ENCODE measurements at regions not wholly inside any gene's neighbourhood (a gene's known extent, or its start where the extent isn't known, plus 50 kb on each side); places are given as distances from the start of the nearest gene placed in this dataset.

- intact Hi-C loops (cut with DNase I), result no loop called here
Observed at GRCh38 chr6:144885817-144886216, 600.7 kb downstream of the UTRN start.

DNA sequence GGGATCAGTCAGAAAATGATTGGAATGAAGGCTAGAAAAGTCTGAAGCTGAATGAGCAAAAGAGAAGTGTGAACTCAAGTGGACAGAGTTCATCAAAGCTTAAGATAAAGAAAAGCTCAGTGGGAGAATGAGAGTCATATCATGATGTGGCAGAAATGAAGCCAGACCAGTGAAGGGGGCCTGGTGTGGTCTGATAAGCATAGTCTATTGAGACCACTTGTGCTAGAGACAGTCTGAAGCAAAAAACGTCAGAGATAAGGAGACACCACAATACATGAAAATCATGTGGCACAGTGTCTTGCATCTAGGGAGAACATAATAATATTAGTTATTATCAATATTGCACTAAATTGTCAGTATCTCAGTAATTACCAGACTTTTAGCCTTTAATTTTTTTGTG lies 601.5 kb downstream of the UTRN start:
- H3K36me3 ChIP-seq, result no peaks in the 10 kb centered on the region
- ATAC-seq (no peak), DNase-seq (no peak)
- H3K4me1 ChIP-seq, result no peaks in the 10 kb centered on the region
- H3K27ac ChIP-seq, result no peak overlapping the region
- TF ChIP-seq CTCF (IDR thresholded peaks at IDR 0.05), result no peak
- H3K27me3 ChIP-seq, result no peaks in the 10 kb centered on the region
- H3K4me3 ChIP-seq, result no peak overlapping the region
- intact Hi-C loops (cut with DNase I), result no loop called here
- H3K9me3 ChIP-seq, result no peaks in the 10 kb centered on the region

More at GRCh38 chr6:144885817-144886216, 600.7 kb downstream of the UTRN start:
- H3K4me3 ChIP-seq, result no peak overlapping the region
- H3K27me3 ChIP-seq, result no peaks in the 10 kb centered on the region
- no peaks in the 10 kb centered on the region for H3K4me1 ChIP-seq
- DNase-seq, result no peak
- no peak for ATAC-seq
- no peak for TF ChIP-seq CTCF (IDR thresholded peaks at IDR 0.05)
- no peaks in the 10 kb centered on the region for H3K9me3 ChIP-seq
- H3K36me3 ChIP-seq, result no peaks in the 10 kb centered on the region
- no peak overlapping the region for H3K27ac ChIP-seq

DNA sequence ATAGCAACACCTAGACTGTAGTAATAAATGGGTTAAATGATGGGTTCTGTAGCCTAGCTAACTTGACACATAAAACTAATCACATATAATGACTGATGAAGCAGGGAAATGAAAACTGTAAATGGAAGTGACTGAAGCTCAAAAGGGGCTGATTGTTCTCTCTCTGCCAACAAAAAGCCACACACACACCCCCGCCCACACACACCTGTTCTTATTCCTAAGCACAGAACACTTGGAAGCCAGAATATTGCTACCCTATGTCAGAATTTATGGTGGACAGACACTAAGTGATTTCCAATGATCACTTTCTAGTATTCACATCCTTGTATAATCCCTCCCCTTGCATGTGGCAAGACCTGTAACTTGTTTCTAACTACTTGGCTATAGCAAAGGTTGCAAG lies 603.5 kb downstream of the UTRN start:
- Histone ChIP-seq H3K27me3 (no peaks in the 10 kb centered on the region), H3K36me3 (no peaks in the 10 kb centered on the region), H3K27ac (no peak overlapping the region), H3K9me3 (no peaks in the 10 kb centered on the region), H3K4me3 (no peak overlapping the region), H3K4me1 (no peaks in the 10 kb centered on the region)
- no peak for ATAC-seq
- DNase-seq, result no peak
- no peak for TF ChIP-seq CTCF (IDR thresholded peaks at IDR 0.05)
- intact Hi-C loops (cut with DNase I), result no loop called here

GRCh38 chr6:144893680-144894151 lies 608.6 kb downstream of the UTRN start:
- no peaks in the 10 kb centered on the region for H3K9me3 ChIP-seq
- intact Hi-C loops (cut with DNase I), result no loop called here
- ATAC-seq, result no peak
- H3K4me3 ChIP-seq, result no peak overlapping the region
- no peaks in the 10 kb centered on the region for H3K27me3 ChIP-seq
- TF ChIP-seq CTCF (IDR thresholded peaks at IDR 0.05), result no peak
- DNase-seq, result no peak
- no peak overlapping the region for H3K27ac ChIP-seq
- H3K4me1 ChIP-seq, result no peaks in the 10 kb centered on the region
- H3K36me3 ChIP-seq, result no peaks in the 10 kb centered on the region

GRCh38 chr6:144894240-144894639 lies 609.1 kb downstream of the UTRN start:
- no peak for TF ChIP-seq CTCF (IDR thresholded peaks at IDR 0.05)
- no peaks in the 10 kb centered on the region for H3K36me3 ChIP-seq
- DNase-seq, result no peak
- H3K27me3 ChIP-seq, result no peaks in the 10 kb centered on the region
- H3K27ac ChIP-seq, result no peak overlapping the region
- intact Hi-C loops (cut with DNase I), result no loop called here
- H3K4me3 ChIP-seq, result no peak overlapping the region
- H3K4me1 ChIP-seq, result no peaks in the 10 kb centered on the region
- no peaks in the 10 kb centered on the region for H3K9me3 ChIP-seq
- ATAC-seq, result no peak
